Retinal pigment epithelial cell (primary cell): ENCODE measurements at regions not wholly inside any gene's neighbourhood (a gene's known extent, or its start where the extent isn't known, plus 50 kb on each side); places are given as distances from the start of the nearest gene placed in this dataset.

Experiments used
- DNase-seq: peaks from one replicate; pipeline ENCODE4 v3.0.0-alpha.2; 2010; ENCODE audit warnings: low read depth
- H3K4me3 ChIP-seq: 2 replicates; pipeline ENCODE4 v1.5.1; 2011; ENCODE audit warnings: mild to moderate bottlenecking, low read length, control low read depth, moderate library complexity
- CTCF ChIP-seq: conservative IDR thresholded peaks from 2 replicates; pipeline ENCODE4 v1.5.1; 2011; ENCODE audit warnings: low read depth, low read length, control low read depth, inconsistent platforms

DNA sequence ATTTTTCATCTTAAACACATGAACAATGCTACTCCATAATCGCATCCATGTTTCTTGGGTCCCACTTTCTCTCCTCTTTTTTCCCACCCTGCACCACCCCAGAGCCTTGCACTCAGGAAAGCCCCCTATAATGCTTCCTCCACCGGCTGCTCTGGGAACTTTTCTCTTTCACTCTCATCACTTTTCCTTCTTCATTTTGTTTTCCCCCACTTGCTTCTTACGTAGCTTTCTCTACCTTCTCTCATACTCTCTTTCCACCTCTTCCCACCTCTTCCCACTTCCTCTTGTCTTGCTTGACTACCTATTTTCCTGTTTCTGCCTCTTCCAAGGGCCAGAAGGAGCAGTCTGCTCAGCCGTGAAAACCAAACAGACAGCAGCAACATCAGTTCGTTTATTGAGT lies 229.5 kb upstream of the RHOBTB1 start:
- no peak for DNase-seq
- TF ChIP-seq CTCF = no peak
- H3K4me3 ChIP-seq = no peak overlapping the region

GRCh38 chr10:61172182-61172926 lies 228.4 kb upstream of the RHOBTB1 start:
- no peak for DNase-seq
- TF ChIP-seq CTCF = no peak
- H3K4me3 ChIP-seq = no peak overlapping the region

DNA sequence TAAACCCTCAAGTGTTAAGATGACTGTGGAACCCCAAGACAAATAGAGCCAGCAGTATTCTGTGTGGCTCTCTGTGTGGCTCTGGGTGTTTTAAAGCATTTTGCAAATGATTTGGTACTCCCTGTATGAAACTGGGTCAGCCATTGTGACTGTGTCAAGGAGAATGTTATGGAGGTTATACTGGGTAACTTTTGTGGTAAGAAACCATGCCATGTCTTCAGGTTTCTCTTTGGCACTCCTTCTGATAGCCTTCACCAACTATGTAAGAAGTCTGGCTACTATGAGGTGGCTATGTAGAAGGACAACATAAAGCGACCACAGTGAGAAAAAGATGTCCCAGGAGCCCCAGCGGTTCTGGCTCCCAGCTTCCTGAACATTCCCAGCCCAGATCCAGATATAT lies 226.6 kb upstream of the RHOBTB1 start:
- H3K4me3 ChIP-seq = no peak overlapping the region
- no peak for DNase-seq
- TF ChIP-seq CTCF = no peak

DNA sequence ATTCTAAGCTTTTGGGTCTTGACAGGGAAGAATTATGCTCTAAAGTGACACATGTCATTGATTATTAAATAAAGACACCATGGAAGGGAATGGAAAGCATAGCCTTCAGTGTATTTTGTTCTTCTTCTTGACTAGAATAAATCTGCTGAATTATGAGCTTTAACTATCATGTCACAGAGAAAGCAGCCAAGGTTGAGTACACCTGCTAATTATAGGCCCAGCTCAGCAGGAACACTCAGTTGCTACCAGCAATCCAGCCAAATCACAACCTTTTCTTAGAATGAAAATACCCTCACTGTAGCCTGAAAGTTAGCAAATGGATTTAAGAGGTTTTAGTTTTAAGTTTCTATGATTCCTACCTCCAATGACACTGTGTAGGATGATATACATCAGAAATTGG lies 225.3 kb upstream of the RHOBTB1 start:
- TF ChIP-seq CTCF = no peak
- no peak for DNase-seq
- H3K4me3 ChIP-seq = no peak overlapping the region

- H3K4me3 ChIP-seq = no peak overlapping the region
- no peak for DNase-seq
- no peak for TF ChIP-seq CTCF
Observed at GRCh38 chr10:61166489-61166888, 222.5 kb upstream of the RHOBTB1 start.

DNA sequence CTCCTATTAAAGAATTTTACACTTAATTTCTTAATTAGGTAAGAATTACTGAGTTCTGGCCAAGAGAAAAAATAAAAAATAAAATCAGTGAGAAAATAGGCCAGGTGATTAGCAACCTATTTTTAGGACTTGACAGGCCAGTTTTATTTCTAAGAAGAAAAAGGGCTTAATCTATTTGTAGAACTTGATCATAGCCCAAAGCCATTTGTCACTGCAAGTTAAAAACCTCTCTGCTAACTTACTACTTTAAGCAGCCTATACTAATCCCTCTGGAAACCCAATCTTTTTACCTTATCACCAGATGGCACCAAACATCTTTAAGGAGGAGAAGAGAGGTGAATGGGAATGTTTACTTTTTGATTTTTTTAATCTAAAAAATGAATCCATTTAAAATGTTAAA lies 222.1 kb upstream of the RHOBTB1 start:
- TF ChIP-seq CTCF = peak; percentile 20
- peak; percentile 38 for DNase-seq
- H3K4me3 ChIP-seq = no peak overlapping the region

DNA sequence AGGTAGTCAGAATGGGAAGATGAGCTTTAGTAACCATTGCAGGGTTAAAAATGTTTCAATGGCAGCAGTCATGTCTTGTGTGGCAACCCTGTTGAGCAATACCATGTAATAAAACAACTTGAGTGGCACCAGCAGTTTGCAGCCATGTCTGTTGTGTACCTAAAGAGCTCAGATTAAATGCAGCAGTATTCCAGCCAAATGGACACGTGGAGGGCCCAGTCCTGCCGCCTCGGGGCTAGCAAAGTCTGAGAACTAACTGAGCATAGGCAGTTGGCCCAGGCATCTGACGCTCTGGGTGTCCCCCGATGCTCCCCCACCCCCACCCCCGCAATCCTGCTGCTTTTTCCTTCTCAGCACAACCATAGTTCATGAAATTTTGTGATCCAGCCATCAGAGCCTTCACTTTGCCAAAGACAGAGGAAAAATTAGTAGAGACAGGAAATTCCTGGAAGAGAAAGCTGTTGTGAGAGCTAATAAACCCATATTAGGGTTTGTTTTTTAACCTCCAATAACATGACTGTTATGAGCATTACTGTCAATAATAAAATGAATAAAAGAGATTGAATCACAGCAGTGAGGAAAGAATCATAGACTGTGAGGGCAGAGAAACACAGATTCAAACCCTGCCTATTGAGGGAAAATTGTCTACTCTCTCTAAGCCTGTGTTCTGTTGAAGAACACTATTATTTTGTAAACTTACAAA lies 220.6 kb upstream of the RHOBTB1 start:
- no peak for TF ChIP-seq CTCF
- DNase-seq = no peak
- no peak overlapping the region for H3K4me3 ChIP-seq
